Hepatocyte (in vitro differentiated cells): ENCODE measurements at regions not wholly inside any gene's neighbourhood (a gene's known extent, or its start where the extent isn't known, plus 50 kb on each side); places are given as distances from the start of the nearest gene placed in this dataset.

ENCODE experiments used
- EZH2 ChIP-seq: fragments of 200-600 bp; sonication (generic); IDR thresholded peaks from 2 replicates; pipeline ENCODE4 v1.6.1; 2016; ENCODE audit warnings: antibody characterized with exemption, mild to moderate bottlenecking, borderline replicate concordance
- TF ChIP-seq, protein P1 (sequence below): fragments of 200-600 bp; sonication (generic); IDR thresholded peaks from 2 replicates; pipeline ENCODE4 v1.5.1; 2016; ENCODE audit warnings: antibody characterized with exemption, mild to moderate bottlenecking; ENCODE audit not compliant: poor library complexity

DNA sequence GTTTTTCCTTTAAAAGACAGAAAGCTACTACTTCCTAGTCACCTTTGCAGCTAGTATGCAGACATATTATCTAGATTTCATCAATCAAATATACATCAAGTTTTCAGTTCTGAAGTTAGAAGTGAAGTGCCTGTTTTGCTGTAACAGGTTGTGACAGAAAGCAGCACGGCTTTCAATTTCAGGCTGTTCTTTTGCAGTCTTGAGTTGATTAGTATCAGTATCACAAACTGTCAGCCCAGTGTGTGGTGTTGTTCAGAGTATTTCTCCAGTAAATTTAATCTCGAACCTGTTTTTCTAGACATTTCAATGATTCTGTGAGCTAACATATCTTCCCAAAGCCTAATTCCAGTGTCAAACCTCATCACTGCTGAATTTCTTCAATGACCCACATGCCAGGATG lies 1050.8 kb downstream of the DIPK2A start:
- TF ChIP-seq, protein P1, sequence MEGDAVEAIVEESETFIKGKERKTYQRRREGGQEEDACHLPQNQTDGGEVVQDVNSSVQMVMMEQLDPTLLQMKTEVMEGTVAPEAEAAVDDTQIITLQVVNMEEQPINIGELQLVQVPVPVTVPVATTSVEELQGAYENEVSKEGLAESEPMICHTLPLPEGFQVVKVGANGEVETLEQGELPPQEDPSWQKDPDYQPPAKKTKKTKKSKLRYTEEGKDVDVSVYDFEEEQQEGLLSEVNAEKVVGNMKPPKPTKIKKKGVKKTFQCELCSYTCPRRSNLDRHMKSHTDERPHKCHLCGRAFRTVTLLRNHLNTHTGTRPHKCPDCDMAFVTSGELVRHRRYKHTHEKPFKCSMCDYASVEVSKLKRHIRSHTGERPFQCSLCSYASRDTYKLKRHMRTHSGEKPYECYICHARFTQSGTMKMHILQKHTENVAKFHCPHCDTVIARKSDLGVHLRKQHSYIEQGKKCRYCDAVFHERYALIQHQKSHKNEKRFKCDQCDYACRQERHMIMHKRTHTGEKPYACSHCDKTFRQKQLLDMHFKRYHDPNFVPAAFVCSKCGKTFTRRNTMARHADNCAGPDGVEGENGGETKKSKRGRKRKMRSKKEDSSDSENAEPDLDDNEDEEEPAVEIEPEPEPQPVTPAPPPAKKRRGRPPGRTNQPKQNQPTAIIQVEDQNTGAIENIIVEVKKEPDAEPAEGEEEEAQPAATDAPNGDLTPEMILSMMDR, result no peak
- no peak for TF ChIP-seq EZH2
